ENCODE measurements at regions not wholly inside any gene's neighbourhood (a gene's known extent, or its start where the extent isn't known, plus 50 kb on each side); places are given as distances from the start of the nearest gene placed in this dataset.

DNA sequence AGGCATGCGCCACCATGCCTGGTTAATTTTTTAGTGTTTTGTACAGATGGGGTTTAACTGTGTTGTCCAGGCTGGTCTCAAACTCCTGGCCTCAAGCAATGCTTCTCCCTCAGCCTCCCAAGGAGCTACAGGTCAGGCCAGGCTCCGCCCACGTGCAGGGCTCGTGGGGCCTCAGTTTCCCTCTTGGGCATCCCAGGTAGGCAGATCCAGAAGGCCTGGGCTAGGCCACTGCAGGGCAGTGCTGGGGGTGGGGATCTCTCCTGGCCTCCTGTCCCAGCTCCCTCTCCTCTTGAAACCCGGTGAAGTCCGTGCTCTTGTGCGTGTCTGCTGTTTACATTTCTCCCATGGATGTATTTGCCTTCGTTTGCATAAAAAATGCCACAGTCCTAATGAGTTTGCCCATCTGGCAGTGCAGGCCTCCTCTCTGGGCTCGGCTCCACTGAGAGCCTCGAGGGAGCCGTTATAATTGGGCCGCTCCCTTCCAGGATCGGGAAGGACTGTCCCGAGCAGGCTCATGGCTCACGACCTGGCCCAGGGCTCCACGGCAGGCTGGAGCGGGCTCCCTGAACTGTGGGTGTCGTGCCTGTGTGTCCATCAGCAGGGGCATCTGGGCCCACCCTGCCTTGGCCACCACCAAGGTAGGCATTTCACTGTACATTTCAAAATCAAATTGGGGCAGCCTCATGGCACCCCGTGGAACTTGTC, 52.6 kb upstream of the RUFY1 start:
- no peak for DNase-seq (ENCODE audit: insufficient read length)
- TF ChIP-seq TAF1 (IDR thresholded peaks at IDR 0.05; ENCODE audit: borderline replicate concordance, low read depth, low read length): no peak
- no peak for FAIRE-seq

DNA sequence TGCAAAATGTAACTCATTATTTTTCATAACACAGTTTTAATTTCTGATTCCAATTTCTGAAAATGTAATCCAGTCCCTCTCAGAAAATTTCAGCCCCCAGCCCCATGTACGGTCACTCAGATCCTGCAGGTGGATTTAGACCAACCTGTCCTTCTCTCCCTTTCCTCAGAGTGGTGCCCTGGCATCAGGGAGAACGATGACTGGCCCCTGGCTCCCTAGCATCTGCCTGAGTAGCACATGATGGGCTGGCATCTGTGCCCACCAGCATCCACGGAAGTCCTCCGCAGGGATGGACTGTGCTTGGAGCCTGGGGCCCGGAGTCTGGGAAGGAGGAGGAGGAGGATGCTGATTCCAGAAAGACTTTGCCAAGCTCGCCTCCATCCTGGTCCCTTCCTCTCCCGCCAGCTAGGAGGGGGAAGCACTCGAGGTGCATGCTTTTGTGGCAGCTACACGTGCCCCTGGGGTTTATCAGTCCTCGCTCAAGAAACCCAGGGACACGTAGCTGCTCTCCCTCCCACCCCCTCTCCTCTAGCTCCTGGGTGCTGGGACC, 54.4 kb upstream of the RUFY1 start:
- FAIRE-seq (no peak), DNase-seq (ENCODE audit: insufficient read length) (no peak)
- no peak for TF ChIP-seq POLR2AphosphoS5 (IDR thresholded peaks at IDR 0.05; ENCODE audit: low read depth, low read length)
- TF ChIP-seq TAF1 (IDR thresholded peaks at IDR 0.05; ENCODE audit: borderline replicate concordance, low read depth, low read length): no peak
- TF ChIP-seq POLR2A (IDR thresholded peaks at IDR 0.05; ENCODE audit: low read depth, low read length): no peak

DNA sequence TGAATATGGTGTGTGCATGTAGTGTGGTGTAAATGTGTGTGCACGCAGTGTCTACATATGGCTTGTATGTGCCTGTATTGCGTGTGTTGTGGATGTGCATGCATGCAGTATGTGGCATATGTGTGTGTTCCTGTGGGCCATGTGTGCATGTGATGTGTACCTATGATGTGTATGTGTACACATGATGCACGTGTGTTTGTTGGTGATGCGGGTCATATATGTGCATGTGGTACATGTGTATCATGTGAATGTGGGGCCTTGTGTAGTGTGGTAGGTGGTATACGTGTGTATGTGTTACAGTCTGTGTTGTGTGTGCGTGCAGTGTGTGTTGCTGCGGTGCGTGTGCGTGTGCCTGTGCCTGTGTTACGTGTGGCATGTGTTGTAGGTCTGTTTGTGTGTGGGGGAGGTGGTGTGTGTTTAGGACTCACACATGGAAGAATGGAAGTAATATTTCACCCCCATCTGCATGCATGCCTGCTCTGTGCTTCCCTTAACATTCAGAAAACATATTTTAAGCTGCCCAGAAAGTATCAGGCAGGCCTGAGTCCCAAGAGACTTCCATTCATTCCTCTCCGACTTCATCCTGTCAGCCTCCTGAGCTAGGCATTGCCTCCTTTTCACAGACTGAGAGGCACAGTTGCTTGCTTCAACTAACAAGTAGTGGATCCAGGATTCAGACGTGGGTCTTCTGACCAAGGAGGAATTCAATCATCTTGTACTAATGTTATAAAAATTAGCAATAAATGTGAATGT, 55.4 kb upstream of the RUFY1 start:
- FAIRE-seq: no peak

DNA sequence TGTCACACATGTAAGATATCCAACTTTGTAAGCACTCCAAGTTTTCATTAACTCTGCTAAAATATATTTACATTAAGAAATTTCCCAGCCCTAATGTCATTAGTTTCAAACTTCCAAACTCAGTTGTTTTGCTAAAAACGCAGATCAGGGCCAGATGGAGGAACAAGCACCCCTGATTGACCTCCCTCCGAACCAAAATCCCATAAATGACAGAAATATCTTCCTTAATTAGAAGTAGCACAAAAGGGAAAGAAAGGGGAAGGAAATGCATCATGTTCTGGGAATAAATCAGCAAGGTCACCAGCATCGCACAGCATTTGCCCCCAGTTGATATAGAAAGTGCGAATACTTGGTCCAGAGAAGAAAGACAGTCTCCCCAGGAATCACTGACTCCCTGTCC, 61.4 kb upstream of the RUFY1 start:
- no peak for FAIRE-seq
- no peak for TF ChIP-seq POLR2A (IDR thresholded peaks at IDR 0.05; ENCODE audit: low read depth, low read length)
- no peak for TF ChIP-seq TAF1 (IDR thresholded peaks at IDR 0.05; ENCODE audit: borderline replicate concordance, low read depth, low read length)
- no peak for TF ChIP-seq POLR2AphosphoS5 (IDR thresholded peaks at IDR 0.05; ENCODE audit: low read depth, low read length)
- DNase-seq (ENCODE audit: insufficient read length): no peak

More for the DNA sequence above, 55.4 kb upstream of the RUFY1 start:
- no peak for DNase-seq (ENCODE audit: insufficient read length)
- TF ChIP-seq POLR2AphosphoS5 (IDR thresholded peaks at IDR 0.05; ENCODE audit: low read depth, low read length): no peak
- no peak for TF ChIP-seq POLR2A (IDR thresholded peaks at IDR 0.05; ENCODE audit: low read depth, low read length)
- no peak for TF ChIP-seq TAF1 (IDR thresholded peaks at IDR 0.05; ENCODE audit: borderline replicate concordance, low read depth, low read length)

DNA sequence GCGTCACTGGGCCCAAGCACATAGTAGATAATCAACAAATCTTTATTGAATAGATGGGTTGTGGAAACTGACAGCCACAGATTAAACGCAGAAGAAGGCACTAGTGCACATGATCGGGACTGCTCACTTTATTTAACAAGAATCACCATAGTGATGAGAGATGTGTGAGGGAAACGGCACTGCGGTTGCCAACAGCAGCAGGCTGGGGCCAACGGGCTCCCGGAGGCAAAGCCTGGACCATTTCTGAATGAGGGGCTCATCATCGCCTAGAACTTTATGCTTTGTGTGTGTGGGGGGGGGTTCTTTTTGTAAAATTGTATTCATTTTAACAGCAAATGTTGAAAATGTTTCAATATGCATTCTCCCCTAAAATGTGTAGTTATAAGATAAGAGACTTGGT, 61.9 kb upstream of the RUFY1 start:
- no peak for DNase-seq (ENCODE audit: insufficient read length)
- no peak for TF ChIP-seq POLR2A (IDR thresholded peaks at IDR 0.05; ENCODE audit: low read depth, low read length)
- no peak for TF ChIP-seq POLR2AphosphoS5 (IDR thresholded peaks at IDR 0.05; ENCODE audit: low read depth, low read length)
- TF ChIP-seq TAF1 (IDR thresholded peaks at IDR 0.05; ENCODE audit: borderline replicate concordance, low read depth, low read length): no peak
- no peak for FAIRE-seq

DNA sequence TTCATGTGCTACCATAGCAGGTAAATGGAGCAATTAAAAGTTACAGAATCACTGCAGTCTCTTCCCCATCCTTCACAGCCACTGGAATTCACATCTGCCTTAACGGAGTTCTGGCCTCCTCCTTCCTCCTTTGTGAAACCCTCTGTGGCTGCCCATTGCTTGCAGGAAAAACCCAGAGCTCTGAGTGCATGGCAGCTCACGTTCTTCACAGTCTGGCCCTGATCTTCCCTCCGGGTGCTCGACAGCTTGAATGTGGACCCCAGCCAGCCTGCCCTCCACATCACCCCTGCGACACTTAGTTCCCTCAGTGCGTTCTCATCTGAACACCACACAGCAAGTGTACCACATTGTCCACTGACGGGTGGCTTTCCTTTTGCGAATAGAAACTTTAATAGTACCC, 63.2 kb upstream of the RUFY1 start:
- no peak for TF ChIP-seq POLR2AphosphoS5 (IDR thresholded peaks at IDR 0.05; ENCODE audit: low read depth, low read length)
- no peak for TF ChIP-seq TAF1 (IDR thresholded peaks at IDR 0.05; ENCODE audit: borderline replicate concordance, low read depth, low read length)
- TF ChIP-seq POLR2A (IDR thresholded peaks at IDR 0.05; ENCODE audit: low read depth, low read length): no peak
- no peak for FAIRE-seq
- no peak for DNase-seq (ENCODE audit: insufficient read length)

DNA sequence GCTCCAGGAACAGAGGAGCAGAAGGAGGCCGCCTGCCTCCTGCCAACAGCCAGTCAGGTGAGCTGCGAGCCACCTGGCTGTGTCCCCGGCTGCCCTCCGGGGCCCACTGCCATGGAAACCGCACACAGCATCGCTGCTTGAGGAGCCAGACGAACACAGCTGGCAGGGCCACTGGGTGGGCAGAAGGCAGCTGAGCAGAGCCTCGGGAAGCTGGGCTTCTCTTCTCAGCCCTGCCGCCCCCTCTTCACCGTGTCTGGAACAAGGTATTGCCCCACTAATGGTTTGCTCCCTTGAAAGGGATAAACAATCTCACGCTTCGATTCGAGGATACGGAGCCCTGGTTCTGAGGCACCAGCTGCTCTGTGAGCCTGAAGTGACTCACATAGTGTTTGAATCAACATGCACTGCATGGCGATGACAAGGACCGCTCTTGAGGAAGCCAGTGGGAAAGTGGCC, 63.7 kb upstream of the RUFY1 start:
- DNase-seq (ENCODE audit: insufficient read length) (no peak), FAIRE-seq (no peak)
- TF ChIP-seq TAF1 (IDR thresholded peaks at IDR 0.05; ENCODE audit: borderline replicate concordance, low read depth, low read length) (no peak), POLR2A (IDR thresholded peaks at IDR 0.05; ENCODE audit: low read depth, low read length) (no peak), POLR2AphosphoS5 (IDR thresholded peaks at IDR 0.05; ENCODE audit: low read depth, low read length) (no peak)

DNA sequence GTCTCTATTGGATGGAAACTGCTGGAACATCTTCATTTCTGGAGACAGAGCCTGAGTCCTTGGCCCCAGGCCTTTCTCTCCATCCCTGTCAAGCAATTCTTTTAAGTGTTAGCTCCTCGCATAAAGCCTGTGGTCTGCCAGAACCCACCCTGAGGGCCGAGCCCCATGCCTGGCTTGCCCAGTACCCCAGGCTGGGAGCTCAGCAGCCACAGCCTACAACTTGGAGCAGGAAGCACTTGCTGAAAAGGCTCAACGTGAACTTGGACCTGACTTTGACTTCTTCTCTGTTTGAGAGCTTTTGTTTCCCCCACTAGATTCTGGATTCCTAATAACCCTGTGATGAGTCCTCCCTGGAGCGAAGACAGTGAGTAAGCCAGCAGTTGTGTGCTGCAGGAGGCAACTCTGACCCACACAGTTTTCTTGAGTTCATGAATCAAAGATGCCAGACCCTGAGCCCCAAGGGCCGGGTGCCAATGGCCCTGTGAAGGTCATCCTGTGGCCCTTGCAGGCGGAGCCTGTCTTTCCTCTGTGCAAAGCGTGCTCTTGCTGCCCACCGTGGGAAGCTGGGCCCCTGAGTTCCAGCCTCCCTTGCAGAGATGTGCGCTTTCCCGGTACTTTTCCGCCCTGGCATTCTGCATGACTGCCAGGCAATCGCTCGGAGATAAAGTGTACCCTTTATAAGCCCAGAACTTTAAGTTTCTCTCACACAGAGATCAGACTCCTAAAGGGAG, 64.3 kb upstream of the RUFY1 start:
- DNase-seq (ENCODE audit: insufficient read length) (no peak), FAIRE-seq (no peak)
- no peak for TF ChIP-seq POLR2AphosphoS5 (IDR thresholded peaks at IDR 0.05; ENCODE audit: low read depth, low read length)
- TF ChIP-seq POLR2A (IDR thresholded peaks at IDR 0.05; ENCODE audit: low read depth, low read length): no peak
- TF ChIP-seq TAF1 (IDR thresholded peaks at IDR 0.05; ENCODE audit: borderline replicate concordance, low read depth, low read length): no peak

DNA sequence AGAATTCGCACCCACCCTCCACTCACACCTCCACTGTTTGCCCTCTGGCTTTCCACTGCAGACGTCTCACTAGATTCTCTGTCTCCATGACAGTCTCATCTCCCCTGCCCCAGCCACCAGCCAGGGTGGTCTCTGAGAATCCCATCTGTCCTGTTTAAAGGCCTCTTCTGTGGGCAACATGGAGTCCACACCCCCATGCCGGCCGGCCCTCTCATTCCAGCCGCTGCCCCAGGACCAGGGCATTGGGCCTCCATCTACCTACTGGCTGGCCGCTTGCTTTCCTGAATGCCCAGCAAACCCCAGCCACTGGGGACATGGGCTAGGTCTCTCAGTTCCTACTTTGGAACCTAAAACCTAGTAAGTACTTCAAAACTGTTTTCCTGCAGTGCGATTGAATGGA, 65.6 kb upstream of the RUFY1 start:
- DNase-seq (ENCODE audit: insufficient read length): no peak
- FAIRE-seq: no peak
- TF ChIP-seq POLR2A (IDR thresholded peaks at IDR 0.05; ENCODE audit: low read depth, low read length) (no peak), TAF1 (IDR thresholded peaks at IDR 0.05; ENCODE audit: borderline replicate concordance, low read depth, low read length) (no peak), POLR2AphosphoS5 (IDR thresholded peaks at IDR 0.05; ENCODE audit: low read depth, low read length) (no peak)

DNA sequence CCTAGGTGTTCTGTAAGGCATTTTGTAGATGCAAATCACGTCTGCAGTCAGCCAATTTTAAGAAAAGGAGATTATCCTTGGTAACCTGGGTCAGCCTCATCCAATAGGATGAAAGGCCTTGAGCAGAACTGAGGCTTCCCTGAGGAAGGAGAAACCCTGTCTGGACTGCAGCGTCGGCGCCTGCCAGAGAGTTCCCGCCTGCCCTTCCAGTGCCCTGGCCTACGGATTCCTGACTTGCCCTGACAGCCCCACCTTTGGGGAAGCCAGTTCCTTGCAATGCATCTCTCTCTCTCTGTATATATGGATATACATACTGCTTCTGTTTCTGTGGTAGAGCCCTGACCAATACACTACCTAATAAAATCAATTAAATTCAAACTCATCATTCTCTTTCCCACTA, 66.2 kb upstream of the RUFY1 start:
- FAIRE-seq: no peak
- no peak for DNase-seq (ENCODE audit: insufficient read length)
- no peak for TF ChIP-seq TAF1 (IDR thresholded peaks at IDR 0.05; ENCODE audit: borderline replicate concordance, low read depth, low read length)
- TF ChIP-seq POLR2AphosphoS5 (IDR thresholded peaks at IDR 0.05; ENCODE audit: low read depth, low read length): no peak
- no peak for TF ChIP-seq POLR2A (IDR thresholded peaks at IDR 0.05; ENCODE audit: low read depth, low read length)

DNA sequence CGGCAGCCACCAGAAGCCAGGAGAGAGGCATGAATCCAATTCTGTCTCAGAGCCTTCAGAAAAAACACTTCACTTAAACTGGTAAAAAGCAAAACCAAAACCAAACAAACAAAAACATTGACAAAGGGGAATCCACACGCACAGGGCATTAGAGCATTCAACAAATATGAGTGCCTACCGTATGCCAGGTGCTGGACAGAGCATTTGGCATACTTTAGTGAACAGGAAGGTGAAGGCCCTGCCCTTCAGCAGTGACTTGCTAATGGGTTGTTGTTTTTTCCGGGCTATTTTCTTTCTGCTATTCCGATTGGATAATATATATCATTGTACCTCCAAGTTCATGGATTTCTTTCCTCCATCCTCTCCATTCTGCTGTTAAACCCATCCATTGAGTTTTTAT, 71.7 kb upstream of the RUFY1 start:
- no peak for TF ChIP-seq POLR2A (IDR thresholded peaks at IDR 0.05; ENCODE audit: low read depth, low read length)
- TF ChIP-seq TAF1 (IDR thresholded peaks at IDR 0.05; ENCODE audit: borderline replicate concordance, low read depth, low read length): no peak
- TF ChIP-seq POLR2AphosphoS5 (IDR thresholded peaks at IDR 0.05; ENCODE audit: low read depth, low read length): no peak
- DNase-seq (ENCODE audit: insufficient read length): no peak
- FAIRE-seq: no peak
